ENCODE measurements at regions not wholly inside any gene's neighbourhood (a gene's known extent, or its start where the extent isn't known, plus 50 kb on each side); places are given as distances from the start of the nearest gene placed in this dataset.

- no peak for TF ChIP-seq CTCF (IDR thresholded peaks at IDR 0.05; ENCODE audit: insufficient read depth, low read length)
- TF ChIP-seq REST (IDR thresholded peaks at IDR 0.05; ENCODE audit: insufficient replicate concordance, low read depth) = no peak
- TF ChIP-seq GABPA (IDR thresholded peaks at IDR 0.05; ENCODE audit: low read depth) = no peak
These were observed 452.7 kb upstream of the FAT1 start for GRCh38 chr4:187176261-187176910.
